ENCODE measurements at regions not wholly inside any gene's neighbourhood (a gene's known extent, or its start where the extent isn't known, plus 50 kb on each side); places are given as distances from the start of the nearest gene placed in this dataset.

DNA sequence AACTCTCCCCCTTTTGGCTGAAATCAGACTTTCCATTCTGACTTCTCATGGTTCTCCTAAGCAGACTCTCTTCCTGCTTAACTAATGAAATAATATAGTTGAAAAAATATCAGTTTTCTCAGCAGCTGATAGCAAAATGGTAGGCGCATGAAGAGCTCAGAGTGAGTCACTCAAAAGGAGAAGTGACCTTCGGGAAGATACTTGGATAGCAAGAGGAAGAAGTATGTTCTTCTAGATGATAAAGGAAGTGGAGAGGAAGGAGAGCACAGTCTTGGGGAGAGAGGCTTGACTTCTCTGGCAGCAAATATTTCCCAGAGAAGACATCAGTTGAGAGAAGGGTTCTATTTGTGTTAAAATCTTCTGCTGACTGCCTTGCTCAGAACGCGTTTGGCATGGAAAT is 101.5 kb downstream of the TAF11L14 start:
- no peak for DNase-seq
- no CpG with 5 or more reads among the region's 4 CpGs for WGBS (ENCODE audit: extremely low coverage, insufficient read length, low lambda C conversion rate)
- no peak overlapping the region for H2BK20ac ChIP-seq (ENCODE audit: low read depth, low read length, poor library complexity, severe bottlenecking)

More for the DNA sequence above, 101.5 kb downstream of the TAF11L14 start:
- Histone ChIP-seq H4K91ac (ENCODE audit: insufficient read length, low read depth, low read length) (no peak overlapping the region), H4K20me1 (ENCODE audit: control insufficient read depth, insufficient read depth, insufficient read length) (no peaks in the 10 kb centered on the region), H3K56ac (ENCODE audit: insufficient read length, low read depth, low read length) (no peak overlapping the region), H3K4me2 (ENCODE audit: insufficient read depth, insufficient read length, low read length) (no peak overlapping the region), H3K79me2 (ENCODE audit: insufficient read depth, low read length) (no peaks in the 10 kb centered on the region), H3K23me2 (ENCODE audit: insufficient read length, low read depth, low read length, poor library complexity, severe bottlenecking) (no peaks in the 10 kb centered on the region), H2BK12ac (ENCODE audit: insufficient read length, low read depth, low read length) (no peak overlapping the region), H2BK120ac (ENCODE audit: low read depth, low read length, poor library complexity, severe bottlenecking) (no peak overlapping the region), H3K4me1 (ENCODE audit: insufficient read depth, low read length) (no peaks in the 10 kb centered on the region), H2BK5ac (ENCODE audit: insufficient read length, low read length) (no peak overlapping the region), H4K8ac (replicated peaks; ENCODE audit: insufficient read length, low read depth, low read length) (no peak overlapping the region), H3K9me3 (ENCODE audit: control insufficient read depth, low read depth, low read length) (no peaks in the 10 kb centered on the region), H3K27me3 (ENCODE audit: insufficient read depth, low read length) (no peaks in the 10 kb centered on the region), H3K14ac (ENCODE audit: insufficient read depth, low read length) (no peak overlapping the region), H3K9ac (ENCODE audit: extremely low read depth, insufficient read length, low read length) (no peak overlapping the region), H3K4ac (ENCODE audit: low read depth, low read length) (no peak overlapping the region), H2BK15ac (ENCODE audit: low read depth, low read length) (no peak overlapping the region), H3T11ph (ENCODE audit: low read length) (no peak overlapping the region), H4K5ac (ENCODE audit: insufficient read length, low read depth, low read length) (no peak overlapping the region), H3K23ac (ENCODE audit: insufficient read length, low read depth, low read length) (no peak overlapping the region), H3K79me1 (ENCODE audit: insufficient read depth, low read depth, low read length, poor library complexity, severe bottlenecking) (no peaks in the 10 kb centered on the region), H2AK5ac (ENCODE audit: insufficient read length, low read length) (no peak overlapping the region), H3K27ac (ENCODE audit: insufficient read length, low read depth, low read length) (no peak overlapping the region), H3K18ac (ENCODE audit: insufficient read length, low read depth, low read length) (no peak overlapping the region), H2AFZ (ENCODE audit: low read length) (no peak overlapping the region)
- Mint-ChIP-seq H3K4me1 (no peaks in the 10 kb centered on the region), H3K27me3 (ENCODE audit: low read depth) (no peaks in the 10 kb centered on the region; the same call in 1 of the 2 replicates), H3K36me3 (ENCODE audit: insufficient read depth in 1 of 3, low read depth in 3 of 3) (no peaks in the 10 kb centered on the region), H3K9me3 (no peaks in the 10 kb centered on the region; a peak in 1 of 5 replicates), H3K27ac (no peak overlapping the region), H3K4me3 (no peak overlapping the region)
- TF ChIP-seq, protein P1, sequence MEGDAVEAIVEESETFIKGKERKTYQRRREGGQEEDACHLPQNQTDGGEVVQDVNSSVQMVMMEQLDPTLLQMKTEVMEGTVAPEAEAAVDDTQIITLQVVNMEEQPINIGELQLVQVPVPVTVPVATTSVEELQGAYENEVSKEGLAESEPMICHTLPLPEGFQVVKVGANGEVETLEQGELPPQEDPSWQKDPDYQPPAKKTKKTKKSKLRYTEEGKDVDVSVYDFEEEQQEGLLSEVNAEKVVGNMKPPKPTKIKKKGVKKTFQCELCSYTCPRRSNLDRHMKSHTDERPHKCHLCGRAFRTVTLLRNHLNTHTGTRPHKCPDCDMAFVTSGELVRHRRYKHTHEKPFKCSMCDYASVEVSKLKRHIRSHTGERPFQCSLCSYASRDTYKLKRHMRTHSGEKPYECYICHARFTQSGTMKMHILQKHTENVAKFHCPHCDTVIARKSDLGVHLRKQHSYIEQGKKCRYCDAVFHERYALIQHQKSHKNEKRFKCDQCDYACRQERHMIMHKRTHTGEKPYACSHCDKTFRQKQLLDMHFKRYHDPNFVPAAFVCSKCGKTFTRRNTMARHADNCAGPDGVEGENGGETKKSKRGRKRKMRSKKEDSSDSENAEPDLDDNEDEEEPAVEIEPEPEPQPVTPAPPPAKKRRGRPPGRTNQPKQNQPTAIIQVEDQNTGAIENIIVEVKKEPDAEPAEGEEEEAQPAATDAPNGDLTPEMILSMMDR (conservative IDR thresholded peaks at IDR 0.05), result no peak

Measured in H9 (cell line).